ENCODE measurements at regions not wholly inside any gene's neighbourhood (a gene's known extent, or its start where the extent isn't known, plus 50 kb on each side); places are given as distances from the start of the nearest gene placed in this dataset.

GRCh38 chr4:110970642-110971041, 347.8 kb upstream of the PITX2 start:
- no peaks in the 10 kb centered on the region for H3K36me3 ChIP-seq (ENCODE audit: control insufficient read depth, insufficient read depth, low read length)
- ChIA-PET CTCF (interaction anchor here (0.6 to 2.1 kb wide), 4 partner anchors 13 to 337 kb away, joined by 3 to 8 read pairs (median 4); no protein-coding TSS in a partner anchor), POLR2A (no interaction called here)
- DNase-seq (ENCODE audit: low read depth), result no peak
- H3K4me3 ChIP-seq (ENCODE audit: low read depth, low read length), result no peak overlapping the region
- H3K27me3 ChIP-seq (ENCODE audit: control insufficient read depth, insufficient read depth, low read length), result no peaks in the 10 kb centered on the region; the same call in none of the 2 replicates
- peak; percentile 69 for TF ChIP-seq CTCF (IDR thresholded peaks at IDR 0.05; ENCODE audit: insufficient read depth, low read depth, low read length)

- H3K27me3 ChIP-seq (ENCODE audit: control insufficient read depth, insufficient read depth, low read length), result no peaks in the 10 kb centered on the region; the same call in none of the 2 replicates
- CTCF ChIA-PET, result no interaction called here
- no peaks in the 10 kb centered on the region for H3K36me3 ChIP-seq (ENCODE audit: control insufficient read depth, insufficient read depth, low read length)
- H3K4me3 ChIP-seq (ENCODE audit: low read depth, low read length), result no peak overlapping the region
- no peak for TF ChIP-seq CTCF (IDR thresholded peaks at IDR 0.05; ENCODE audit: insufficient read depth, low read depth, low read length)
- POLR2A ChIA-PET, result no interaction called here
- no peak for DNase-seq (ENCODE audit: low read depth)
Measured at GRCh38 chr4:110975338-110975737, 352.5 kb upstream of the PITX2 start.

GRCh38 chr4:110977554-110977953, 354.7 kb upstream of the PITX2 start:
- Histone ChIP-seq H3K27me3 (ENCODE audit: control insufficient read depth, insufficient read depth, low read length) (no peaks in the 10 kb centered on the region), H3K4me3 (ENCODE audit: low read depth, low read length) (no peak overlapping the region), H3K36me3 (ENCODE audit: control insufficient read depth, insufficient read depth, low read length) (no peaks in the 10 kb centered on the region)
- no peak for DNase-seq (ENCODE audit: low read depth)
- ChIA-PET CTCF (interaction anchor here (1.2 kb wide), 1 partner anchor 8 kb away, joined by 4 read pairs; no protein-coding TSS in a partner anchor), POLR2A (no interaction called here)
- no peak for TF ChIP-seq CTCF (IDR thresholded peaks at IDR 0.05; ENCODE audit: insufficient read depth, low read depth, low read length)

GRCh38 chr4:110978761-110979160, 355.9 kb upstream of the PITX2 start:
- CTCF ChIA-PET, result no interaction called here
- no peak for DNase-seq (ENCODE audit: low read depth)
- Histone ChIP-seq H3K4me3 (ENCODE audit: low read depth, low read length) (no peak overlapping the region), H3K27me3 (ENCODE audit: control insufficient read depth, insufficient read depth, low read length) (no peaks in the 10 kb centered on the region), H3K36me3 (ENCODE audit: control insufficient read depth, insufficient read depth, low read length) (no peaks in the 10 kb centered on the region)
- no peak for TF ChIP-seq CTCF (IDR thresholded peaks at IDR 0.05; ENCODE audit: insufficient read depth, low read depth, low read length)
- POLR2A ChIA-PET, result no interaction called here

- no peak for DNase-seq (ENCODE audit: low read depth)
- H3K36me3 ChIP-seq (ENCODE audit: control insufficient read depth, insufficient read depth, low read length), result no peaks in the 10 kb centered on the region
- ChIA-PET POLR2A (no interaction called here), CTCF (no interaction called here)
- no peaks in the 10 kb centered on the region for H3K27me3 ChIP-seq (ENCODE audit: control insufficient read depth, insufficient read depth, low read length)
- H3K4me3 ChIP-seq (ENCODE audit: low read depth, low read length), result no peak overlapping the region
- no peak for TF ChIP-seq CTCF (IDR thresholded peaks at IDR 0.05; ENCODE audit: insufficient read depth, low read depth, low read length)
Measured at GRCh38 chr4:110982486-110982885, 359.6 kb upstream of the PITX2 start.
